ENCODE measurements at regions not wholly inside any gene's neighbourhood (a gene's known extent, or its start where the extent isn't known, plus 50 kb on each side); places are given as distances from the start of the nearest gene placed in this dataset.
"Not testable (repeated sequence)": the region's sequence is repeated elsewhere in the genome, so short reads cannot be mapped to it uniquely, and the experiment has no call there.

DNA sequence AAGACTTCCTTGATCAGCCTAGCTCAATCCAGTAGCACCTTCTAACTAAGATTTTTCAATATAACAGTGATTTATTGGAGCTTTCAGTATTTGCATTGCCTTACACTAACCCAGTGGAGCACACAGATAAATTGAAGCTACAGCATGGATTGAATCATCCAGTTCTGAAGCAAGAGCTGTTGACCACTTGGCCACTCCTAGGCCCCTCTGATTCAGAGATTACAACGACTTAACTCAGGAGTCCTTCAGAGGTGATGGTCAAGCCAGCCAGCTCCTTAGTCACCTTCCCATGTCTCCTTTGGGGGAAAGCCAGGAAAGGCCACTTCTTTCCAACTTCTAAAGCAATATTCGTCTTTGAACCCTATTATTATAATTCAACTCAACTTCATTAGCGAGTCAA, 151.8 kb downstream of the TENT5C start:
- DNase-seq = no peak

DNA sequence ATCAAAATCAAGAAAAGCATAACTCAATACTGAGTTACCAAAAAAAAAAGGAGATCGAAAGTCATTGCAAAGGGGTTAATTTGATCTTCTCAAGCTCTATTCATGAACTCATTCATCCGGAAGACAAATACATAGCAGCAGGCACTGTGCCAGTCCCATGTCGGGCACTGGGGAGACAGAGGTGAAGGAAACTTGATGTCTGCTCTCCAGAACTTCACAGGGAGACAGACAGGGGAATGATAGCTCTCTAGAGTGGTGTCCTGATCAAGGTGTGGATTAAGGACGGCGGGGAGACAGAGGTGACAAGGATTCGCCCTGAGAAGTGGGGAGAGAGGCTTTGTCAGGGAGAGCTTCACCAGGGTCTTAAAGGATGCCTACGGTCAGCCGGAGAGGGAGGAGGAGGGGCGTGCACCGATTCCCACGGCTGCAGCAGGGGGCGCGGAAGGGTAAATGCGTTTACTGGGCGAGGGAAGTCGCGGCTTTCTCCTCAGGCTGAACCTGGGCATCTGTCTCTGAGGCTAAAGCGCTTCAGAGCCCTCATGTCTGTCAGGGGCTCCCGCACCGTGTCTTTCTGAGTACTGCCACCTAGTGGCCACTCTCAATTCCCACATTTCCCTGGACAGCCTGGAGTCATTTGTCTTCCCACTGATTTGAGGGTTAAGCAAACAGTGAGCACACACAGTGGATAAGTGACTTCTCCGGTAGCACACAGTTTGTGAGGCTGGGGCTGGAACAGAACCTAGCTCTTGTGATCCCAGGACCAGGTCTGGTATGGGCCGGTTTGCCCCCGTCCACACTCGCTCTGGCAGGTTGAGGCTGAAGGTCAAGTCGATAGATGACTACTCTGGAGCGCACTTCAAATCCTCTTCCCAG, 152.8 kb downstream of the TENT5C start:
- peak; percentile 68 for DNase-seq

DNA sequence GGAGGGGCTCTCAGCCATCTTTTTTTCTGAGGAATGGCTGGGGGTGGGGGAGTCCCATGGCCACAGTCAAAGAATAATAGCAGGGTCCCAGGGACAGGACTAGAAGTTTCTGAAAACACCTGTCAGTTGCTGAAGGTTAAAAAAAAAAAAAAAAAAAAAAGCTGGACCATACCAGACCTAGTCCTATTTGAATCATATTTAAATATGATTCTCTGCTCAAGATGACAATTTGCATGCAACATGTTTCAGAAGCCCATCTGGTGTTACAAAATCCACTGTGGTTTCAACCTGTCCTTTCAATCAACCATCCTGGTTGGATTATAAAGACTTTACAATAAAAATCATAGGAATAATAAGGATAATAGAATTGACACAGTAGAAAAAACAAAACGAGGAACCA, 153.7 kb downstream of the TENT5C start:
- DNase-seq = no peak

- no peak for DNase-seq
These were observed 154.2 kb downstream of the TENT5C start for GRCh38 chr1:117760069-117760468.

DNA sequence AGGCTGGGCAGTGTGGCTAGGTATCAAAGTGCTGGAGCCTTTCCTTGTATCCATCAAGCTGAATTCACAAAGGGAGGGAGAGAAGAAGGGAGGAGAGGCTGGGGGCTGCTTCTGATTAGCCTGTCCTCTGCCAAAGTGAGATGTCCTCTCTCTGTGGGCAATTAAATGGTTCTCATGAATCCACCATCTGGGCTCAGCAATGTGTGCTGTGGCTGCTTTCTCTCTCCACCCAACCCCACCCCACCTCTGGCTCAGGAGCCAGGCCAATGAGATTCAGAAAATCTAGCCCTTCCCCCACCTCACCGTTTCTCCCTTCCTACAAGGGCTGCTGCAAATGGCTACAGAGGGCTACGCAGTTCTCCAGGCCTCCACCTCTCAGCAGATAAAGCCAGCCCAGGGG, 154.6 kb downstream of the TENT5C start:
- no peak for DNase-seq

- not testable (repeated sequence) for DNase-seq
These were observed 161.7 kb downstream of the GDAP2 start for GRCh38 chr1:117767756-117768155.

GRCh38 chr1:117770981-117771531, 158.4 kb downstream of the GDAP2 start:
- no peak for DNase-seq

DNA sequence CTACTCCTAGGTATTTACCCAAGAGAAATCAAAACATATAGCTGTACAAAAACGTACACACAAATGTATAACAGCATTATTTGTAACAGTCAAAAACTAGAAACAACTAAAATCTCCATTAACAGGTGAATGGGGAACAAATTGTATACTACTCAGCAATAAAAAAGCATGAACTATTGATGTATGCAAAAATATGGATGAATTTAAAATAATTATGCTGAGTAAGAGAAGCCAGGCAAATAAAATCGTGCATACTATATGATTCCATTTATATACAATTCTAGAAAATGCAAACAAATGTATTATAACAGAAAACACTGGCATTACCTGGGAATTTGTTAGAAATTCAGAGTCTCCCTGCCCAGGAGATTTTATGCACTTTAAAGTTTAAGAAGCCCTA, 150.1 kb downstream of the GDAP2 start:
- DNase-seq = no peak

GRCh38 chr1:117780687-117781475, 148.5 kb downstream of the GDAP2 start:
- no peak for DNase-seq

GRCh38 chr1:117782056-117782455, 147.4 kb downstream of the GDAP2 start:
- no peak for DNase-seq

- DNase-seq = no peak
These were observed 145.6 kb downstream of the GDAP2 start for GRCh38 chr1:117783606-117784396.

DNA sequence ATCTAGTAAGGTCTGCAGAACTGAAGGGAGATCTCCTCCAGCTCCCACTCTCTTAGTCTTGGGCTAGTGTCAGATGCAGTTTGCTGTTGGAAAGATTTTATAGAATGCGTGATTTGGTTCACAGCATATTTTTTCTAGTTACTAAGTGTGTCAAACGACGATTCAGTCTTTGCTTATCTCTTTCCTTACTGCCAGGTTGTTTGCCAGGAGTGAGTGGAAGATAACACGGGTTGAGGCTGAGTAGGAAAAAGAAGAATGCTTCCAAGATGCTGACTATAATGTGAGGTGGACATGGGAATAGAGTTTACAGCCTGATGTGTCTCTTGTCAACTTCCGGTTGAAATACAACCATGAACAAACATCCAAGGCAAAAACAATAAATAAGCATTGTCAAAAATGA, 141.4 kb downstream of the GDAP2 start:
- no peak for DNase-seq

- DNase-seq = no peak
These were observed 136.0 kb downstream of the GDAP2 start for GRCh38 chr1:117793413-117793812.

- DNase-seq = no peak
These were observed 135.3 kb downstream of the GDAP2 start for GRCh38 chr1:117794073-117794472.

GRCh38 chr1:117795190-117795589, 134.2 kb downstream of the GDAP2 start:
- no peak for DNase-seq

DNA sequence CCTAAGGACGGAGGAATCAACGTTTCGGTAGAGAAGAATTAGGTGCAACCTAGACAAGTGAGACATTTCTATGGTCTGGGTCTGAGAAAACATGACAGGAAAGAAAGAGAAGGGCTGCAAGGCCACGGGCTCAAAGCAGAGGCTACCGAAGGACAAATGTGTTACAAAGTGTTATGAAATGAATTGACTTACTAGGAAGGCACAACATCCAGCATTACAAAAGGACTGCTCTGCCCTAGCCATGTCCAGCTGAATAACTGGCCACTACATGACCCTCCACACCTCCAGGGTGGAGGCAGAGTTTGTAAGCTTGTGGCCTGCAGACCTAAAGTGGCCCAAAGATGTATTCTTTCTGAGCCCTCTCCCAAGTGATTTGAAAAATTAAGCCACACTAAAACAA, 133.6 kb downstream of the GDAP2 start:
- no peak for DNase-seq

DNA sequence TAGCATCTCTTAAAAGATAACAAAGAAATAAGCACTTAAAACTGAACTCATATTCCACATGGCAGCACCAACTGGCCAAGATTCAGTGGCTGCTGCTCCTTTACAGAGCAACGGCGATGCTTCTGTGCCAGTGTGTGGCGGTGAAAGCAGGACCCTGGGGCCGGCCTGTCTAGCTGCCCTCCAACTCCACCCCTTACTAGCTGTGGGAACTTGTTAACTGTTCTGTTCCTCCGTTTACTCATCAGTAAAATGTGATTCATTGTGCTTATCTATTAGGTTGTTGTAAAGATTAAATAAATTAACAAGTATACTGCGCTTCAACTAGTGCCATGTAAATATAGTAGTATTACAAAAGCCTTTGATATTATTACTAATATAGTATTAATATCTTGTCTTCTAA, 133.2 kb downstream of the GDAP2 start:
- no peak for DNase-seq

GRCh38 chr1:117798550-117798949, 130.9 kb downstream of the GDAP2 start:
- DNase-seq = no peak

DNA sequence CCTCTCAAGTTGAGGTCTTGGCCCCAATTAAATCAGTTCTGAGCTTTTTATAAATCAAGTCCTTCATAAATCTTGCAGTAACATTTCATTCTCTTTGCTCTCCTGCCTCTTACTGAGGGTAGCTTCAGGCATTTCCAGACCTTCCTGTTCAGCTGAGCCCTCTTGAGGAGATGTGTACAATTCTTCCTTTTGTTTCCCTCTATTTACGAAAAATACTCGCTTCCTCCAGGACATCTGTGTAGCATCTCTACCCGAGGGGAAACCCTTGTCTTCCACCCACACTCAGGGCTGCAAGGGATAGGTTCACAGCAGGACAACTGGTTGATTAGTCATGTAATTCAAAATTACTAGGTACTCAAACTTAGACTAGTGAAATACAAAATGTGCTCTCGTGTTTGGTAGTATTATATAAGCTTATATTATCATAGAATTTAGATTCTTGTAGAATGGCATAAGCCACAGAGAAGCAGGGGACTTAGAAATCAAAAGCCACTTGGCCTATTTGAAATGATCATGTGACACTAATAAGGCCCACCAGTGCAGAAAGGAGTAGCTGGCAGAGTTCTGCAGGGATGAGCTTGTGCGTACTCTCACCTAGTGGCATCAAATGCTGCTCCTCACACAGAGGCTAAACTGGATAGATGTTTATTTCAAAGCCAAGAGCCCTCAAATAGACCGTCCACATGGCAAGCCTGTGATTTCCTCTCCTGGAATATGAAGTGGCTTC, 126.7 kb downstream of the GDAP2 start:
- DNase-seq = no peak

DNA sequence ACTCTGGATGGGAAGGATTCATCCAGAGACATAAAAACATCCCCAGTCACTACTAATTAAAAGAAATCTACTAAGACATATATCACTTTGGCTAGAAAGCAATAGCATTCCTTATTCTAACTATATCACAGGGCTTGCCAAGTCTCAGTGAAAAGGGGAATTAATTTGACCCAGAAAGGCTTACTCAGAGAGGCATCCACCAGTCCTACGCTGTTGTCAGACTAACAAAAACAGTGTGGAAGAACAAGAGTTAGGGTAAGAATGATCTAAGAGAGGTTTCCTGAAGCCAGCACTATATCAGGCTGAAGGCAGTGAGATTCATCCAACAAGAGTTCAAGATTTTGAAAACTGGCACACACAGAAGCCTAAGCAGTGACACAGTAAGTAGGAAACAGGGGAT, 126.1 kb downstream of the GDAP2 start:
- DNase-seq = no peak

DNA sequence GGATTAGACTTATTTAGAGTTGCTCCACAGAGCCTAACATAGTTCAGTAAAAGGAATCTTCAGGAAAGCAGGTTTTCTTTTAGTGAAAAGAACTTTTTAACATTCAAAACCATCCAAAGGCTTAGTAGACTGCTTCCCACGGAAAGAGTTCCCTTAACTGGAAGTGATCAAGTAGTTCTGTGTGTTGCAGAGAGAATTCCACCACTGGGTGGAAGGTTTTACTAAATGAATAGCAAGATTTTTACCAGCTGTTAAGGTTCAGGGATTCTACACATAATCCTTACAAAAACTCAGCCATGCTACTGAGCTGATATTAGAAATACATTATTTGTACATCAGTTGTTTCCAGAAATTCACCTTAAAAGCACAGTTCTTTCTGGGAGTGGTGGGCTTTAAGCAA, 119.7 kb downstream of the GDAP2 start:
- DNase-seq = no peak

DNA sequence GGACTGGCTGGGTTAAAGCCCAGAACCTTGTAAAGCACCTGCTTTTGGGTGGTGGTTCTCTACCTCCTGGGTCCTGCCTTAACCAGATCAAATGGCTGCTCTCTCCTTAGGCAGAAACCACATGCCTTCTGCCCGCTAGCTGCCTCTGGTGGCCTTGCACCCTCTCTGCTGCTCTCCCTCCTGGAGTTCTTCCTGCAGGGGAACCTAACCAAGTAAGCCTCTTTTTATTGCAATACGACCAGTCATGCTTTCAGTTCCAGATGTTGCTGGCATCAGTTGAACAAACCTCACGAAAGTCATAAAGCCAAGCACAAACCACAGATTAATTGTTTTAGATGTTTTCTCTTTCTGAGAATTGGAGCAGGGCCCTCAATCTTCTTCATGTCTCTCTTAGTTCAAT, 118.9 kb downstream of the GDAP2 start:
- DNase-seq = no peak
